ENCODE measurements at regions not wholly inside any gene's neighbourhood (a gene's known extent, or its start where the extent isn't known, plus 50 kb on each side); places are given as distances from the start of the nearest gene placed in this dataset.

DNA sequence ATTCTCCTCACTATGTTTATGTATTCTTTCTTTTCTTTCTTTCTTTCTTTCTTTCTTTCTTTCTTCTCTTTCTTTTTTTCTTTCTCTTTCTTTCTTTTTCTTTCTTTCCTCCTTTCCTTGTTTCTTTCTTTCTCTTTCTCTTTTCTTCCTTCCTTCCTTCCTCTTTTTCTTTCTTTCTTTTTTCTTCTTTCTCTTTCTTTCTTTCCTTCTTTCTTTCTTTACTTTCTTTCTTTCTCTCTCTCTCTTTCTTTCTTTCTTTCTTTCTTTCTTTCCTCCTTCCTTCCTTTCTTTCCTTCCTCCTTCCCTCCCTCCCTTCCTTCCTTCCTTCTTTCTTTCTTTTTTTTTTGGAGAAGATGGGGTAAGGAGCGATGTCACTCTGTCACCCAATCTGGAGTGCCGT lies 1405.5 kb downstream of the SLITRK5 start:
- TF ChIP-seq, protein P1, sequence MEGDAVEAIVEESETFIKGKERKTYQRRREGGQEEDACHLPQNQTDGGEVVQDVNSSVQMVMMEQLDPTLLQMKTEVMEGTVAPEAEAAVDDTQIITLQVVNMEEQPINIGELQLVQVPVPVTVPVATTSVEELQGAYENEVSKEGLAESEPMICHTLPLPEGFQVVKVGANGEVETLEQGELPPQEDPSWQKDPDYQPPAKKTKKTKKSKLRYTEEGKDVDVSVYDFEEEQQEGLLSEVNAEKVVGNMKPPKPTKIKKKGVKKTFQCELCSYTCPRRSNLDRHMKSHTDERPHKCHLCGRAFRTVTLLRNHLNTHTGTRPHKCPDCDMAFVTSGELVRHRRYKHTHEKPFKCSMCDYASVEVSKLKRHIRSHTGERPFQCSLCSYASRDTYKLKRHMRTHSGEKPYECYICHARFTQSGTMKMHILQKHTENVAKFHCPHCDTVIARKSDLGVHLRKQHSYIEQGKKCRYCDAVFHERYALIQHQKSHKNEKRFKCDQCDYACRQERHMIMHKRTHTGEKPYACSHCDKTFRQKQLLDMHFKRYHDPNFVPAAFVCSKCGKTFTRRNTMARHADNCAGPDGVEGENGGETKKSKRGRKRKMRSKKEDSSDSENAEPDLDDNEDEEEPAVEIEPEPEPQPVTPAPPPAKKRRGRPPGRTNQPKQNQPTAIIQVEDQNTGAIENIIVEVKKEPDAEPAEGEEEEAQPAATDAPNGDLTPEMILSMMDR (IDR thresholded peaks at IDR 0.05), result no peak
- no peak for TF ChIP-seq POLR2A (IDR thresholded peaks at IDR 0.05)
